ENCODE measurements at regions not wholly inside any gene's neighbourhood (a gene's known extent, or its start where the extent isn't known, plus 50 kb on each side); places are given as distances from the start of the nearest gene placed in this dataset.

DNA sequence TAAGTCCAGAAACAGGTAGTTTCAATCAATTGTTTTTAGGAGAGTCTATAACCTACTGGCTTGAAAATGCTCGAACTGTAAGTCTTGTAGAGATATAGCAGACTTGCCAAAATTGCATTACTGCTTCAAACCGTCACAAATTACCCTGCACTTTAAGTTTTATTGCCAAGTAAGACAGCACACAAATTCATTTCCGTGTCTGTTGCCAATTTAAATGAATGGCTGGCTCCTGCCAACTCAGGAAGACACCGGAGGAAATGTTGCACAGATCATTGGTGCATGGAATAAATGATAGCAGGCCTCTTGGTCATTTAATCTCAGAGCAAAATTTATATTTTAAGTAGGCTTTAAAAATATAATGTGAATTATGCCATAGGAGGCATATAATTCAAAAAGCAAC is 438.1 kb downstream of the HACE1 start:
- TF ChIP-seq, protein P1, sequence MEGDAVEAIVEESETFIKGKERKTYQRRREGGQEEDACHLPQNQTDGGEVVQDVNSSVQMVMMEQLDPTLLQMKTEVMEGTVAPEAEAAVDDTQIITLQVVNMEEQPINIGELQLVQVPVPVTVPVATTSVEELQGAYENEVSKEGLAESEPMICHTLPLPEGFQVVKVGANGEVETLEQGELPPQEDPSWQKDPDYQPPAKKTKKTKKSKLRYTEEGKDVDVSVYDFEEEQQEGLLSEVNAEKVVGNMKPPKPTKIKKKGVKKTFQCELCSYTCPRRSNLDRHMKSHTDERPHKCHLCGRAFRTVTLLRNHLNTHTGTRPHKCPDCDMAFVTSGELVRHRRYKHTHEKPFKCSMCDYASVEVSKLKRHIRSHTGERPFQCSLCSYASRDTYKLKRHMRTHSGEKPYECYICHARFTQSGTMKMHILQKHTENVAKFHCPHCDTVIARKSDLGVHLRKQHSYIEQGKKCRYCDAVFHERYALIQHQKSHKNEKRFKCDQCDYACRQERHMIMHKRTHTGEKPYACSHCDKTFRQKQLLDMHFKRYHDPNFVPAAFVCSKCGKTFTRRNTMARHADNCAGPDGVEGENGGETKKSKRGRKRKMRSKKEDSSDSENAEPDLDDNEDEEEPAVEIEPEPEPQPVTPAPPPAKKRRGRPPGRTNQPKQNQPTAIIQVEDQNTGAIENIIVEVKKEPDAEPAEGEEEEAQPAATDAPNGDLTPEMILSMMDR (IDR thresholded peaks at IDR 0.05; ENCODE audit: low read length), result no peak
- TF ChIP-seq EZH2 (IDR thresholded peaks at IDR 0.05; ENCODE audit: borderline replicate concordance, low read length), result no peak

All from OCI-LY1 (cell line).